Transverse colon (tissue), 4 donors: ENCODE measurements at regions not wholly inside any gene's neighbourhood (a gene's known extent, or its start where the extent isn't known, plus 50 kb on each side); places are given as distances from the start of the nearest gene placed in this dataset.

Experiments
- DNase-seq: peaks from one replicate; pipeline ENCODE4 v3.0.0-alpha.2; 2019
- H3K27ac ChIP-seq, 4 donors: fragments of 200-600 bp; sonication (generic); 2 replicates each; pipeline ENCODE4 v1.5.1; 2016 to 2018; ENCODE audit warnings: inconsistent platforms in 4 of 4
- H3K27me3 ChIP-seq: fragments of 200-600 bp; sonication (generic); 2 replicates; pipeline ENCODE4 v1.5.1; 2017; ENCODE audit warnings: inconsistent platforms
- H3K36me3 ChIP-seq, 4 donors: fragments of 200-600 bp; sonication (generic); 2 replicates each; pipeline ENCODE4 v1.5.1; 2017 to 2019; ENCODE audit warnings: inconsistent platforms in 4 of 4
- H3K4me1 ChIP-seq, 4 donors: fragments of 200-600 bp; sonication (generic); 2 replicates each; pipeline ENCODE4 v1.5.1; 2017 to 2020; ENCODE audit warnings: inconsistent platforms in 4 of 4
- H3K4me3 ChIP-seq, 4 donors: fragments of 200-600 bp; sonication (generic); 1 replicate in 1 of 4; 2 replicates in 3 of 4; pipeline versions ENCODE4 v1.5.1 to v1.6.1; 2017 to 2019; ENCODE audit warnings: inconsistent platforms in 4 of 4
- H3K9me3 ChIP-seq, 2 donors: fragments of 200-600 bp; sonication (generic); 2 replicates each; pipeline ENCODE4 v1.5.1; 2017 to 2019; ENCODE audit warnings: inconsistent platforms in 2 of 2
- EP300 ChIP-seq: sonication (generic); formaldehyde crosslinking; IDR thresholded peaks from one replicate; pipeline ENCODE4 v1.6.1; 2017; ENCODE audit warnings: antibody characterized with exemption, low read depth
- POLR2A ChIP-seq: fragments of 450-650 bp; IDR thresholded peaks from one replicate; pipeline ENCODE4 v1.6.1; 2016; ENCODE audit warnings: antibody characterized with exemption, mild to moderate bottlenecking, moderate library complexity
- POLR2AphosphoS5 ChIP-seq, 3 donors: sonication (generic); formaldehyde crosslinking; IDR thresholded peaks; one replicate each; pipeline ENCODE4 v1.6.1; 2016; ENCODE audit warnings: antibody characterized with exemption in 3 of 3
- whole genome bisulfite sequencing, 2 donors: methylation state at CpG; one replicate each; pipeline ENCODE4 v1.1.5; 2018; ENCODE audit warnings: low coverage in 1 of 2; 5-methylcytosine and 5-hydroxymethylcytosine counted together
- in situ Hi-C, 4 donors: fragments of 200-750 bp; cut with MboI; loops; one replicate each; pipeline versions ENCODE4 v1.15.0 to v1.15.1; 2017; ENCODE audit warnings: low sequenced_read_pairs in 3 of 4, low pct_ligation_motif_present in 1 of 4, low pct_unique_long_range_greater_than_20kb in 1 of 4
- intact Hi-C: fragments of 100-400 bp; cut with DNase I; formaldehyde crosslinking; loops from one replicate; pipeline ENCODE4 v1.15.1; 2023; ENCODE audit warnings: low total_unique reads
- TF ChIP-seq, protein P1 (sequence below), 5 experiments: fragments of 200-600 bp in 3 of 5; fragments of 450-650 bp in 2 of 5; sonication (generic) in 3 of 5; IDR thresholded peaks; 1 replicate in 2 of 5; 2 replicates in 3 of 5; pipeline ENCODE4 v1.5.1; 2016 to 2017; ENCODE audit warnings: antibody characterized with exemption in 5 of 5, inconsistent platforms in 3 of 5, mild to moderate bottlenecking in 2 of 5, moderate library complexity in 1 of 5

DNA sequence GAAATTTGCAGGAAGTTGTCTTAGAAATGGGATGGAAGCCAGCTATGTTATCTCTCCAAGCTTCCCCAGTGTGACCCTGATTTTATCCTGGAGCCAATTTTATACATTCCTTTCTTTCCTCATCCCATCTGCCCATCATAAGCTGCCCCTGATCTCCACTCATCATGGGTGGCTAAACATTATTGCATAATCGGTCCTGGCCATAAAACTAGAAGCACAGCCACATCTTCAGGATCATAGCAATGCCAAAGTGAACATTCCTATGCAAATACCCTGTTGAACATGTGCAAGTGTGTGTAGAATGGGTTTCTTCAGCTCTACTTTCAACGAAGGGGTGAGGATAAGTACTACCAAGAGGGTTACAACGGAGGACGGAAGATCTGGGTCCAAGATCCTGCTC lies 50.6 kb upstream of the COG2 start:
- Histone ChIP-seq H3K9me3 (no peaks in the 10 kb centered on the region), H3K36me3 (no peaks in the 10 kb centered on the region), H3K27me3 (no peaks in the 10 kb centered on the region), H3K4me3 (no peak overlapping the region), H3K4me1 (peaks cover 0 to 11% (median 3%) of the 10 kb centered on the region in 4 donors), H3K27ac (no peak overlapping the region)
- WGBS, 2 donors, result 65 to 69% methylated on average over 3 to 4 of the region's 4 CpGs
- DNase-seq, result no peak
- intact Hi-C loops, result no loop called here
- in situ Hi-C loops, result no loop called here
- TF ChIP-seq, protein P1, sequence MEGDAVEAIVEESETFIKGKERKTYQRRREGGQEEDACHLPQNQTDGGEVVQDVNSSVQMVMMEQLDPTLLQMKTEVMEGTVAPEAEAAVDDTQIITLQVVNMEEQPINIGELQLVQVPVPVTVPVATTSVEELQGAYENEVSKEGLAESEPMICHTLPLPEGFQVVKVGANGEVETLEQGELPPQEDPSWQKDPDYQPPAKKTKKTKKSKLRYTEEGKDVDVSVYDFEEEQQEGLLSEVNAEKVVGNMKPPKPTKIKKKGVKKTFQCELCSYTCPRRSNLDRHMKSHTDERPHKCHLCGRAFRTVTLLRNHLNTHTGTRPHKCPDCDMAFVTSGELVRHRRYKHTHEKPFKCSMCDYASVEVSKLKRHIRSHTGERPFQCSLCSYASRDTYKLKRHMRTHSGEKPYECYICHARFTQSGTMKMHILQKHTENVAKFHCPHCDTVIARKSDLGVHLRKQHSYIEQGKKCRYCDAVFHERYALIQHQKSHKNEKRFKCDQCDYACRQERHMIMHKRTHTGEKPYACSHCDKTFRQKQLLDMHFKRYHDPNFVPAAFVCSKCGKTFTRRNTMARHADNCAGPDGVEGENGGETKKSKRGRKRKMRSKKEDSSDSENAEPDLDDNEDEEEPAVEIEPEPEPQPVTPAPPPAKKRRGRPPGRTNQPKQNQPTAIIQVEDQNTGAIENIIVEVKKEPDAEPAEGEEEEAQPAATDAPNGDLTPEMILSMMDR (IDR thresholded peaks at IDR 0.05), result no peak
- TF ChIP-seq POLR2AphosphoS5 (IDR thresholded peaks at IDR 0.05) (no peak), EP300 (no peak), POLR2A (no peak)

DNA sequence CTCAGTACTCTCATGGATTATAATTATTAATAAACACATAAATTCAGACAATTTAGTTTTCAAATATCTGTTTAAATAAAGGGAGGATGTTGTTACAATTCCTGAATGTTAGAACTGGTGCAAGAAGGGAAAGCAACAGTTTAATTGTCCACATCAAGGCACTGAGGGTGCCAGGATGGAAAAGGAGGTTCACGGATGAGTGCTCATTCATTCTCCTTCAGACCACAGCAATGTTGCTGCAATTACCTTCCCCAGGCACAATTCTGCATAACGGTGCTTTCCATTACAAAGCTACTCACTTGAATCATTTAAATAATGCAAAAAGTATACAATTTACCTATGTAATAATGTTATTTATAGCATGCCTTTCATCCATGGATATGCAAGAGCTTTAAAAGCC lies 52.3 kb upstream of the COG2 start:
- DNase-seq, result no peak
- Histone ChIP-seq H3K9me3 (no peaks in the 10 kb centered on the region), H3K27ac (no peak overlapping the region), H3K4me3 (no peak overlapping the region), H3K27me3 (no peaks in the 10 kb centered on the region), H3K36me3 (no peaks in the 10 kb centered on the region), H3K4me1 (peaks cover 0 to 7% (median 3%) of the 10 kb centered on the region in 4 donors)
- TF ChIP-seq POLR2A, result no peak
- TF ChIP-seq, protein P1 (IDR thresholded peaks at IDR 0.05), result no peak
- no peak for TF ChIP-seq POLR2AphosphoS5 (IDR thresholded peaks at IDR 0.05)
- no peak for TF ChIP-seq EP300
- intact Hi-C loops, result no loop called here
- in situ Hi-C loops, result no loop called here
- WGBS, 2 donors, result 38 to 94% methylated on average over 2 of the region's 2 CpGs

DNA sequence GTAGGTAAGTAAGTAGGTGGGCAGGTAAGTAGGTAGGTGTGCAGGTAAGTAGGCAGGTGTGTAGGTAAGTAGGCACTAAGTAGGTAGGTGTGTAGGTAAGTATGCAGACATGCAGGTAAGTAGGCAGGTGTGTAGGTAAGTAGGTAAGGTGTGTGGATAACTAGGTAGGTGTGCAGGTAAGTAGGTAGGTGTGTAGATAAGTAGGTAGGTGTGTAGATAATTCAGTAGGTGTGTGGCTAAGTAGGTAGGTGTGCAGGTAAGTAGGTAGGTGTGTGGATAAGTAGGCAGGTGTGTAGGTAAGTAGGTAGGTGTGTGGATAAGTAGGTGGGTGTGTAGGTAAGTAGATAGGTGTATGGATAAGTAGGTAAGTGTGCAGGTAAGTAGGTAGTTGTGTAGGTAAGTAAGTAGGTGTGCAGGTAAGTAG lies 53.9 kb upstream of the COG2 start:
- Histone ChIP-seq H3K4me3 (no peak overlapping the region), H3K36me3 (no peaks in the 10 kb centered on the region), H3K4me1 (no peaks in the 10 kb centered on the region), H3K9me3 (no peaks in the 10 kb centered on the region), H3K27ac (no peak overlapping the region), H3K27me3 (no peaks in the 10 kb centered on the region)
- intact Hi-C loops, result no loop called here
- TF ChIP-seq POLR2AphosphoS5 (IDR thresholded peaks at IDR 0.05) (no peak), POLR2A (no peak), EP300 (no peak)
- TF ChIP-seq, protein P1 (IDR thresholded peaks at IDR 0.05), result no peak
- in situ Hi-C loops, result no loop called here
- DNase-seq, result no peak

DNA sequence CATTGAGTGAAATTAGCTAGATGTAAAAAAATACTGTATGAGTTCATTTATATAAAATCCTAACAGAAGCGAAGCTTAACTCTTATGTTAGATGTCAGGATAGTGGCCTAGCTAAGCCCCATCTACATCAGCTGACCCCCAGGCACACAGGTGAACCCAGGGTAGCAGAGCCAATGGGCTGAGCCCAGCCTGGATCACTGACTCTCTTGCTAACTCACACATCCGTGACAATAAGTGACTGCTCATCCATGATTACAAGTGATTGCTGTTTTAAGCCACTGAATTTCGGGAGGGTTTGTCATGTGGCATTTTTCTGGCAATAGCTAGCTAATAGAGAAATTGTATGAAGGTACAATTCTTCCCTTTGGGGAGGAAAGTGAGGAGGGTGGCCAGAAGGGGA lies 55.2 kb upstream of the COG2 start:
- no peak for TF ChIP-seq POLR2AphosphoS5 (IDR thresholded peaks at IDR 0.05)
- TF ChIP-seq, protein P1 (IDR thresholded peaks at IDR 0.05), result no peak
- in situ Hi-C loops, result no loop called here
- Histone ChIP-seq H3K4me1 (no peaks in the 10 kb centered on the region), H3K9me3 (no peaks in the 10 kb centered on the region), H3K27me3 (no peaks in the 10 kb centered on the region), H3K36me3 (no peaks in the 10 kb centered on the region), H3K4me3 (no peak overlapping the region), H3K27ac (no peak overlapping the region)
- 74 to 75% methylated on average over 2 to 3 of the region's 3 CpGs for WGBS, 2 donors
- intact Hi-C loops, result no loop called here
- DNase-seq, result no peak
